Loucy (cell line): ENCODE measurements at regions not wholly inside any gene's neighbourhood (a gene's known extent, or its start where the extent isn't known, plus 50 kb on each side); places are given as distances from the start of the nearest gene placed in this dataset.

ENCODE experiments used
- H2AFZ ChIP-seq: fragments of 200-600 bp; sonication (generic); 2 replicates; pipeline ENCODE4 v1.6.0; 2016; ENCODE audit warnings: antibody characterized with exemption, mild to moderate bottlenecking, low read length, moderate library complexity
- H3F3A ChIP-seq: fragments of 200-600 bp; 2 replicates; pipeline ENCODE4 v1.6.0; 2016; ENCODE audit warnings: antibody characterized with exemption, low read depth, mild to moderate bottlenecking
- H3K27me3 ChIP-seq: fragments of 200-600 bp; sonication (generic); 2 replicates; pipeline ENCODE4 v1.6.1; 2014; ENCODE audit warnings: low read length, mild to moderate bottlenecking; ENCODE audit not compliant: insufficient read depth, poor library complexity, severe bottlenecking
- H3K36me3 ChIP-seq: fragments of 200-600 bp; sonication (generic); 2 replicates; pipeline ENCODE4 v1.6.1; 2016; ENCODE audit warnings: low read length; ENCODE audit not compliant: insufficient read depth
- H3K4me1 ChIP-seq: fragments of 200-600 bp; sonication (generic); 2 replicates; pipeline ENCODE4 v1.5.1; 2014; ENCODE audit warnings: low read length, mild to moderate bottlenecking; ENCODE audit not compliant: insufficient read depth, poor library complexity, severe bottlenecking
- H3K4me2 ChIP-seq: fragments of 200-600 bp; sonication (generic); 2 replicates; pipeline ENCODE4 v1.6.0; 2014; ENCODE audit warnings: antibody characterized with exemption, low read length, low read depth, mild to moderate bottlenecking; ENCODE audit not compliant: poor library complexity, severe bottlenecking
- H3K4me3 ChIP-seq: fragments of 200-600 bp; sonication (generic); 2 replicates; pipeline ENCODE4 v1.5.1; 2014; ENCODE audit warnings: low read length, mild to moderate bottlenecking, mixed read lengths; ENCODE audit not compliant: poor library complexity, severe bottlenecking
- H3K79me2 ChIP-seq: fragments of 200-600 bp; sonication (generic); 2 replicates; pipeline ENCODE4 v1.6.1; 2014; ENCODE audit warnings: low read length; ENCODE audit not compliant: insufficient read depth
- H3K9ac ChIP-seq: fragments of 200-600 bp; sonication (generic); 2 replicates; pipeline ENCODE4 v1.6.0; 2014; ENCODE audit warnings: mild to moderate bottlenecking, low read depth, low read length, moderate library complexity; ENCODE audit not compliant: poor library complexity, severe bottlenecking
- H3K9me2 ChIP-seq: fragments of 200-600 bp; sonication (generic); replicated peaks from 2 replicates; pipeline ENCODE4 v1.6.1; 2016; ENCODE audit warnings: low read depth, low read length, mixed read lengths
- H3K9me3 ChIP-seq: fragments of 200-600 bp; sonication (generic); 2 replicates; pipeline ENCODE4 v1.6.1; 2014; ENCODE audit warnings: mild to moderate bottlenecking, antibody characterized with exemption, low read length, low read depth; ENCODE audit not compliant: insufficient read depth
- H4K20me1 ChIP-seq: fragments of 200-600 bp; sonication (generic); 2 replicates; pipeline ENCODE4 v1.6.0; 2014; ENCODE audit warnings: antibody characterized with exemption, low read length, mild to moderate bottlenecking; ENCODE audit not compliant: insufficient read depth, poor library complexity, severe bottlenecking
- CTCF ChIP-seq: fragments of 200-600 bp; sonication (generic); conservative IDR thresholded peaks from 2 replicates; pipeline ENCODE4 v1.5.1; 2014; ENCODE audit warnings: mild to moderate bottlenecking, antibody characterized with exemption, low read length
- EZH2phosphoT487 ChIP-seq: fragments of 200-600 bp; IDR thresholded peaks from 2 replicates; pipeline ENCODE4 v1.6.1; 2018; ENCODE audit warnings: antibody characterized with exemption, mild to moderate bottlenecking, moderate library complexity, borderline replicate concordance

- no peak for TF ChIP-seq CTCF
- no peak for TF ChIP-seq EZH2phosphoT487
- Histone ChIP-seq H3K9ac (no peak overlapping the region), H3K27me3 (no peaks in the 10 kb centered on the region), H3K4me3 (no peak overlapping the region), H3K36me3 (no peaks in the 10 kb centered on the region), H3K79me2 (no peaks in the 10 kb centered on the region), H3F3A (no peaks in the 10 kb centered on the region), H2AFZ (no peak overlapping the region), H3K9me3 (no peaks in the 10 kb centered on the region), H4K20me1 (no peaks in the 10 kb centered on the region), H3K9me2 (no peaks in the 10 kb centered on the region), H3K4me2 (no peak overlapping the region), H3K4me1 (no peaks in the 10 kb centered on the region)
Measured at GRCh38 chr5:156147944-156148285, 179.0 kb upstream of the SGCD start.

GRCh38 chr5:156148301-156148700, 178.7 kb upstream of the SGCD start:
- Histone ChIP-seq H3K9ac (no peak overlapping the region), H3K36me3 (no peaks in the 10 kb centered on the region), H3F3A (no peaks in the 10 kb centered on the region), H3K4me2 (no peak overlapping the region), H3K9me3 (no peaks in the 10 kb centered on the region), H3K79me2 (no peaks in the 10 kb centered on the region), H3K4me3 (no peak overlapping the region), H2AFZ (no peak overlapping the region), H3K9me2 (no peaks in the 10 kb centered on the region), H3K4me1 (no peaks in the 10 kb centered on the region), H4K20me1 (no peaks in the 10 kb centered on the region), H3K27me3 (no peaks in the 10 kb centered on the region)
- TF ChIP-seq CTCF (no peak), EZH2phosphoT487 (no peak)

GRCh38 chr5:156149213-156149612, 177.8 kb upstream of the SGCD start:
- Histone ChIP-seq H3K27me3 (no peaks in the 10 kb centered on the region), H3K4me1 (no peaks in the 10 kb centered on the region), H3K4me2 (no peak overlapping the region), H3K9me2 (no peaks in the 10 kb centered on the region), H3K36me3 (no peaks in the 10 kb centered on the region), H3F3A (no peaks in the 10 kb centered on the region), H3K9me3 (no peaks in the 10 kb centered on the region), H3K9ac (no peak overlapping the region), H2AFZ (no peak overlapping the region), H4K20me1 (no peaks in the 10 kb centered on the region), H3K79me2 (no peaks in the 10 kb centered on the region), H3K4me3 (no peak overlapping the region)
- TF ChIP-seq EZH2phosphoT487 (no peak), CTCF (no peak)
